ENCODE measurements at regions not wholly inside any gene's neighbourhood (a gene's known extent, or its start where the extent isn't known, plus 50 kb on each side); places are given as distances from the start of the nearest gene placed in this dataset.

GRCh38 chr2:65727816-65728215 is 295.4 kb upstream of the SPRED2 start:
- no peak for DNase-seq

GRCh38 chr2:65727381-65727780 is 295.0 kb upstream of the SPRED2 start:
- no peak for DNase-seq

GRCh38 chr2:65724752-65725151 is 292.4 kb upstream of the SPRED2 start:
- no peak for DNase-seq

GRCh38 chr2:65724336-65724735 is 291.9 kb upstream of the SPRED2 start:
- DNase-seq, result no peak

- DNase-seq, result no peak
Measured at GRCh38 chr2:65722028-65722778, 289.8 kb upstream of the SPRED2 start.

GRCh38 chr2:65716698-65717097 is 284.3 kb upstream of the SPRED2 start:
- DNase-seq, result no peak

- DNase-seq, result no peak
Measured at GRCh38 chr2:65715323-65715722, 282.9 kb upstream of the SPRED2 start.

- DNase-seq, result no peak
Measured at GRCh38 chr2:65714866-65715265, 282.5 kb upstream of the SPRED2 start.

- no peak for DNase-seq
Measured at GRCh38 chr2:65711863-65712262, 279.5 kb upstream of the SPRED2 start.

GRCh38 chr2:65710779-65711295 is 278.4 kb upstream of the SPRED2 start:
- DNase-seq, result no peak

GRCh38 chr2:65710356-65710755 is 278.0 kb upstream of the SPRED2 start:
- DNase-seq, result no peak

- DNase-seq, result no peak
Measured at GRCh38 chr2:65708086-65708485, 275.7 kb upstream of the SPRED2 start.

- DNase-seq, result no peak
Measured at GRCh38 chr2:65706411-65706810, 274.0 kb upstream of the SPRED2 start.

GRCh38 chr2:65701191-65701590 is 268.8 kb upstream of the SPRED2 start:
- DNase-seq, result no peak

GRCh38 chr2:65700720-65701119 is 268.3 kb upstream of the SPRED2 start:
- DNase-seq, result no peak

GRCh38 chr2:65700004-65700651 is 267.7 kb upstream of the SPRED2 start:
- DNase-seq, result no peak

GRCh38 chr2:65691816-65692215 is 259.4 kb upstream of the SPRED2 start:
- DNase-seq, result no peak

- no peak for DNase-seq
Measured at GRCh38 chr2:65688141-65688886, 255.9 kb upstream of the SPRED2 start.

- DNase-seq, result no peak
Measured at GRCh38 chr2:65687614-65688013, 255.2 kb upstream of the SPRED2 start.

GRCh38 chr2:65686928-65687521 is 254.6 kb upstream of the SPRED2 start:
- no peak for DNase-seq

GRCh38 chr2:65681503-65681902 is 249.1 kb upstream of the SPRED2 start:
- DNase-seq, result no peak

- DNase-seq, result no peak
Measured at GRCh38 chr2:65678779-65679391, 246.5 kb upstream of the SPRED2 start.
